ENCODE measurements at regions not wholly inside any gene's neighbourhood (a gene's known extent, or its start where the extent isn't known, plus 50 kb on each side); places are given as distances from the start of the nearest gene placed in this dataset.
A peak's percentile ranks its signal among the peaks of the same experiment; 100 is the strongest.

DNA sequence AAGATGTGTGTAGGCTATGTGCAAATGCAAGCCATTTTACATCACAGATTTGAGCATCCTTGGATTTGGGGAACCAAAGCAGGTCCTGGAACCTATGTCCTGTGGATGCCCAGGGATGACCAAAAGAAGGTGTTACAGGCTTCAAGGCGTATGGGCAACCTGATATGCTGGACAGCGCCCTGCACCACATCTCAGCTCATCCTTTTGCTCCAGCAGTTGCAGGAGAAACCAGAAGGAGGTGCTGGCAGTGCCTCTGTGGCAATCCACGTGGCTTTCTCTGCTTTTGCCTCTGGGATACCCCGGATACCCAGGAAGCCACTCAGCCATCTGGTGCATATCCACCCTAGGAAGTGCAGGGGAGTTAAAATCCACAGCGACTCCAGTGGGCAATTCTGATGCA, 110.3 kb upstream of the VSTM2B start:
- ATAC-seq (replicated peaks in 6 of 8) = no peak
- in situ Hi-C loops (cut with MboI; ENCODE audit: low pct_unique_long_range_greater_than_20kb in 2 of 9, low sequenced_read_pairs in 9 of 9, unreplicated experiment in 9 of 9) = no loop called here
- Histone ChIP-seq H3K4me3 (no peak overlapping the region), H3K4me1 (replicated peaks in 1 of 2) (peaks cover 10 to 20% of the 10 kb centered on the region in 2 donors), H3K27ac (no peak overlapping the region)
- WGBS, 10 experiments = 24 to 80% (median 48%) methylated on average over 1 to 4 of the region's 5 CpGs; no CpG with 5 or more reads in 2 of the 10 experiments

DNA sequence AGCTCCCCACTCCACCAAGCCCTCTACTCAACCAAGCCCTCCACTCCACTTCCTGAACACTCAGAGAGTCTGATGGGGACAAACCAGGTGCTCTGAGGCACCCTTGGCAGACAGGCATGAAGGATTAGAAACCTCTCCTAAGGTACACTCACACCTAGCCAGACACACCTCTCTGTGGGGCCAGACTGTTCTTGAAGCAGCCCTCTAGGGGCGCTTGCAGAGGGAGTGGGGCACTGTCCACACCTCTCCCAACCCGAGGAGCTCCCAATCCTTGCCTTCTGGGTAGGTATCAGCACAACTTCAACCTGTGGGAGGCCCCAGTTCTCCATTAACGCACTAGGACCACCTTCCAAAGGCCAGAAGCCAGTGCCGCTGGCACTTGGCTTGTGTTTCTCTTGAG, 108.7 kb upstream of the VSTM2B start:
- no peak overlapping the region for H3K4me3 ChIP-seq
- in situ Hi-C loops (cut with MboI; ENCODE audit: low pct_unique_long_range_greater_than_20kb in 2 of 9, low sequenced_read_pairs in 9 of 9, unreplicated experiment in 9 of 9) = no loop called here
- no peak for ATAC-seq (replicated peaks in 6 of 8)
- WGBS, 10 experiments = 100% methylated on average over 1 to 2 of the region's 4 CpGs; no CpG with 5 or more reads in 7 of the 10 experiments
- no peak overlapping the region for H3K27ac ChIP-seq
- H3K4me1 ChIP-seq (replicated peaks in 1 of 2) = peaks cover 20 to 22% of the 10 kb centered on the region in 2 donors

DNA sequence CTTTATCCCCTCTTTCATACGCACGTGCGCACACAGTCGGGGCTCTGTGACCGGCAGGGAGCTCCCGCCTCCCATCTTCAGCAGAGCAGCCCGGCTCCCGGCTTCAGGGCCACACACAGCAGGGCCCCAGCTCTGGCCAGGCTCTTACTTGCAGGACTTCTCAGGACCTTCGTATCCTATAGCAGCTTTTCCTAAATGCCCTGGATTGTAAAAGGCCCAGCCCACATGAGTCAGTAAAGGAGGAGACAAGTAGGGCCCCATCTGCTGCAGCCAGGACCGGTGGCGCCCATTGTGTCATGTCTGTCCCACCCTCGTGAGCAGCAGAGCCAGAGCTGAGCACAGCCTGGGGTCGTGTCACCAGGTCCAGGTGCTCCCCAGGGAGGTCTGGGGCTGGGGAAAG, 107.6 kb upstream of the VSTM2B start:
- H3K4me3 ChIP-seq = no peak overlapping the region
- ATAC-seq (replicated peaks in 6 of 8) = peak in 7 of 8 experiments; percentile 70 to 96 (median 92)
- in situ Hi-C loops (cut with MboI; ENCODE audit: low pct_unique_long_range_greater_than_20kb in 2 of 9, low sequenced_read_pairs in 9 of 9, unreplicated experiment in 9 of 9) = no loop called here
- WGBS, 10 experiments = 20 to 89% (median 56%) methylated on average over 1 to 6 of the region's 13 CpGs; no CpG with 5 or more reads in 5 of the 10 experiments
- no peak overlapping the region for H3K27ac ChIP-seq
- H3K4me1 ChIP-seq (replicated peaks in 1 of 2) = peaks cover 29 to 31% of the 10 kb centered on the region in 2 donors

DNA sequence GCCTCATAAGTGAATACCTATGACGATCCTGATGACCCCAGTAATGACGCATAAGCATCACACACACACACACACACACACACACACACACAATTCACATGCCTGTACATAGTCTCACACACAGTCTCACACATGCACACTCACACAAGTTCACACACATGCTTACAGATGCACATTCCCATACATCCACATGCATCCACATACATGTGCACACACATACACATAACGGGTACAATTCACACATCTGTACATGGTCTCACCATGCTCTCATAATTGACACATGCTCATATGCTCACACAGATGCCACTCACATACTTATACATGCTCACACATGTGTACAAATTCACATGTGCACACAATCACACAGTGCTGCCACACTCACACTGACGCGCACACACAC, 105.7 kb upstream of the VSTM2B start:
- 100% methylated on average over 2 to 3 of the region's 5 CpGs; no CpG with 5 or more reads in 7 of the 10 experiments for WGBS, 10 experiments
- no peak overlapping the region for H3K27ac ChIP-seq
- in situ Hi-C loops (cut with MboI; ENCODE audit: low pct_unique_long_range_greater_than_20kb in 2 of 9, low sequenced_read_pairs in 9 of 9, unreplicated experiment in 9 of 9) = no loop called here
- ATAC-seq (replicated peaks in 6 of 8) = no peak
- H3K4me1 ChIP-seq (replicated peaks in 1 of 2) = peaks cover 29 to 31% of the 10 kb centered on the region in 2 donors
- no peak overlapping the region for H3K4me3 ChIP-seq

DNA sequence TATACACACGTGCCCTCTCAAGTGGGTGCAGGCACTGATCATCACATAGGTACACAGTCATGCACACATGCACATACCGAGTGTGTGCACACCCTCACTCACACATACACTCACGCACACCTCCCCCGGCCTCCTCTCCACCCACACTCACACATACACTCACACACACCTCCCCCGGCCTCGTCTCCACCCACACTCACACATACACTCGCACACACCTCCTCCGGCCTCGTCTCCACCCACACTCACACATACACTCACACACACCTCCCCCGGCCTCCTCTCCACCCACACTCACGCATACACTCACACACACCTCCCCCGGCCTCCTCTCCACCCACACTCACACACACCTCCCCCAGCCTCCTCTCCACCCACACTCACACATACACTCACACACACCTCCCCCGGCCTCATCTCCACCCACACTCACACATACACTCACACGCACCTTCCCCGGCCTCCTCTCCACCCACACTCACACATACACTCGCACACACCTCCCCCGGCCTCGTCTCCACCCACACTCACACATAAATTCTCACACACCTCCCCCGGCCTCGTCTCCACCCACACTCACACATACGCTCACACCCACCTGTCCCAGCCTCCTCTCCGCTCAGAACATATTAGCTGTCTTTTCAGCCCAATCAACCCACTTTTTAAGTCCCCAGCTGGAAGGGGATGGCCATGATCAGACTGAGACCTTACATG, 105.2 kb upstream of the VSTM2B start:
- Histone ChIP-seq H3K27ac (no peak overlapping the region), H3K4me1 (replicated peaks in 1 of 2) (peaks cover 29 to 31% of the 10 kb centered on the region in 2 donors), H3K4me3 (no peak overlapping the region)
- 80 to 100% (median 80%) methylated on average over 1 to 2 of the region's 22 CpGs; no CpG with 5 or more reads in 7 of the 10 experiments for WGBS, 10 experiments
- peak in 1 of 8 experiments; percentile 5 for ATAC-seq (replicated peaks in 6 of 8)
- in situ Hi-C loops (cut with MboI; ENCODE audit: low pct_unique_long_range_greater_than_20kb in 2 of 9, low sequenced_read_pairs in 9 of 9, unreplicated experiment in 9 of 9) = no loop called here

DNA sequence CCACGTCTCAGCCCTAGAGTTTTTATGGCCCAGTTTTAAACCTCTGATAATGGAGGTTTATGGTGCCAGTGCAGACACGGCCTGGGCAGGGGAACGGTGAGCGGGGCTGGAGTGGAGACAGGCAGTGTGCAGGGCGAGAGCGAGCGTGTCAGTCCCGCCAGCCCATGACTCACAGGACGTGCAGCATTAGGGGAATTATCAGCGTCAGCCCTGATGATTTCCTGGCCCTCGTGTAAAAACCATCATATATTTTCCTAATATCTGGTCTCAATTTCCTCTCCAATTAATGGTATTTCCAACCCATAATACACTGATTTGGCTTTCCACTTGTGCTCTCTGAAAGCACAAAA, 104.6 kb upstream of the VSTM2B start:
- peak in 6 of 8 experiments; percentile 43 to 93 (median 73) for ATAC-seq (replicated peaks in 6 of 8)
- H3K27ac ChIP-seq = no peak overlapping the region
- no peak overlapping the region for H3K4me3 ChIP-seq
- H3K4me1 ChIP-seq (replicated peaks in 1 of 2) = peaks cover 29 to 31% of the 10 kb centered on the region in 2 donors
- in situ Hi-C loops (cut with MboI; ENCODE audit: low pct_unique_long_range_greater_than_20kb in 2 of 9, low sequenced_read_pairs in 9 of 9, unreplicated experiment in 9 of 9) = no loop called here
- WGBS, 10 experiments = 9 to 77% (median 57%) methylated on average over 1 to 10 of the region's 11 CpGs; no CpG with 5 or more reads in 5 of the 10 experiments

DNA sequence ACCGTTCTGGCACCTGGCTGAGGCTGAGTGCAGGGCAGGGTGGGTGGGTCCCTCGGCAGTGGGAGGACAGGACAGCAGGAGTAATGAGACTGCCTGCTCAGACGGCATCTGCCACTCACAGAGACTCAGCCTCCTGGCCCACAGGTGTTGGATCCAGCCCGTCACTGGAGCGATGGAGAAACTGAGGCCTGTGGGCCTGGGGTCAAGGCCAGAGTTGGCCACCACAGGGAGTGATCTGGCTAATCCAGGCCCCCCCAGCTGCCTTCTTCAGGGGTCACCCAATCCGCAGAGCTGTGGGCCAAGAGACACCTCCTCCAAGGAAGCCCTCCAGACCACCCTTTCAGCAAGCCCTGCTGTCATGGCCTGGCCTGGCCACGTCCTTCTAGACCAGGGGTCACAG, 103.7 kb upstream of the VSTM2B start:
- peaks cover 29 to 31% of the 10 kb centered on the region in 2 donors for H3K4me1 ChIP-seq (replicated peaks in 1 of 2)
- in situ Hi-C loops (cut with MboI; ENCODE audit: low pct_unique_long_range_greater_than_20kb in 2 of 9, low sequenced_read_pairs in 9 of 9, unreplicated experiment in 9 of 9) = no loop called here
- H3K4me3 ChIP-seq = no peak overlapping the region
- WGBS, 10 experiments = 20 to 100% (median 68%) methylated on average over 1 to 3 of the region's 7 CpGs; no CpG with 5 or more reads in 6 of the 10 experiments
- no peak for ATAC-seq (replicated peaks in 6 of 8)
- peak overlapping the region in 1 of 2 donors; percentile 39 for H3K27ac ChIP-seq

DNA sequence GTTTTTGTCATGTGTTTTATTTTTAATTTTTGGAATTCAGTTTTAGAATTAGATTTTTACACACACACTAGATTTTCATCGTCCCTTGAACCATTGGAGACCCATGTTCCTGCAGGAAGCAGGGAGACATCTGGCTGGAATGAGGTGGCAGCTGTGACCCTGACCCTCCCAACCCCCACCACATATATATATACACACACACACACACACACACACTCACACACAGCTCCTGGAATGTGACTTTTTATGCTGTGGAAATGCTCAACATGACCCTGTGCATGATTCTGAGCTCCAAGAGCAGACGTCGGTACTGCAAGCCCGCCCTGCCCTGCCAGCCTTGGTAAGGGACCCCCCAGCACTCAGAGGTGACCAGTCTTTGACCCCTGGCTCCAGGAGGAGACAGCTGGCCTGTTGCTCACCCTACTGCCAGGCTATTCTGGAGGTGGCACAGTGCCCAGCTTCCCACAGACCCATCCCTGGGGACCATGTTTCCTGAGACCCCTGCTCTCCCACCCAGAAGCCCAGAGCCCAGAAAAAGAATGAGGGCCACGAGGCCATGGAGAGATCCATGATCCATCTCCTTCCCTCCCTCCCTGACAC, 103.2 kb upstream of the VSTM2B start:
- in situ Hi-C loops (cut with MboI; ENCODE audit: low pct_unique_long_range_greater_than_20kb in 2 of 9, low sequenced_read_pairs in 9 of 9, unreplicated experiment in 9 of 9) = no loop called here
- 100% methylated on average over 1 of the region's 5 CpGs; no CpG with 5 or more reads in 8 of the 10 experiments for WGBS, 10 experiments
- Histone ChIP-seq H3K27ac (peak overlapping the region in 1 of 2 donors; percentile 29), H3K4me3 (no peak overlapping the region), H3K4me1 (replicated peaks in 1 of 2) (peaks cover 29 to 31% of the 10 kb centered on the region in 2 donors)
- no peak for ATAC-seq (replicated peaks in 6 of 8)

DNA sequence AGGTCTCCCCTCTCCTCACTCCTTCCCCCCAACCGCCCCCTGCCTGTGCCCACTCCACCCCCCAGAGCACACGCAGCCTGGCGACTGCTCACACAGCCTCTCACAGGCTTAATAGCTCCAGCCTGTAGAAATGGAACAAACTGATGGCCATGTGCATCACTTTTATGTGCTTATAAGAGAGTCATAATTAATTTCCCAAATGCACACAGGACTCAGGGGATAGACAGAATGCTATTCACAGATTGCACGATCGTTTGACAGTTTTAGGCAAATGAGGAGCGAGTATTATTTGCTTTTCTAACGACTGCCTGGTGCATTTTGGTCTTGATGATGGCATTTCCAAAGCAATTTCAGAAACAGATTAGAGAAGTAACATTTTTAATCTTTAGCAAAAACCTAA, 97.7 kb upstream of the VSTM2B start:
- in situ Hi-C loops (cut with MboI; ENCODE audit: low pct_unique_long_range_greater_than_20kb in 2 of 9, low sequenced_read_pairs in 9 of 9, unreplicated experiment in 9 of 9) = no loop called here
- peak in 1 of 8 experiments; percentile 28 for ATAC-seq (replicated peaks in 6 of 8)
- Histone ChIP-seq H3K4me1 (replicated peaks in 1 of 2) (peaks cover 0 to 13% of the 10 kb centered on the region in 2 donors), H3K27ac (no peak overlapping the region), H3K4me3 (no peak overlapping the region)
- WGBS, 10 experiments = 6 to 86% (median 72%) methylated on average over 1 to 4 of the region's 7 CpGs; no CpG with 5 or more reads in 3 of the 10 experiments

DNA sequence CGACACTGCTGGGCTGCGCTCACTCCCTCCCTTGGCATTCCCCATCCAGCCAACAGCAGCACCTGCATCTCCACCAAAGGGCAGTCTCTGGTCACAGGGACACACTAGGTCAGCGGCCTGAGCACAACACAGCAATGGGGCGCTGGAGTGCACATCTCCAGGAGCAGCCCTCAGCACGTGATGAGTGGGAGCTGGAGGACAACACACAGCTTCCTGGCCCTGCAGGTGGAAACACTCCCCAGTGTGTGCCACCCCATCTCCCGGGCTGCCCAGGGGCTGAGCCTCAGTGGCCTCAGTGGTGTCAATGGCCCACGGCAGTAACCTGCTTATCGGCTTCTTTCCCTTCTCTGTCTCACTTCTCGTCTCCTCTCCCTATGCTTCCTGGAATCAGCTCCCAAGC, 96.8 kb upstream of the VSTM2B start:
- 80 to 100% methylated on average over 1 of the region's 9 CpGs; no CpG with 5 or more reads in 8 of the 10 experiments for WGBS, 10 experiments
- Histone ChIP-seq H3K4me3 (no peak overlapping the region), H3K4me1 (replicated peaks in 1 of 2) (peaks cover 0 to 12% of the 10 kb centered on the region in 2 donors), H3K27ac (no peak overlapping the region)
- ATAC-seq (replicated peaks in 6 of 8) = no peak
- in situ Hi-C loops (cut with MboI; ENCODE audit: low pct_unique_long_range_greater_than_20kb in 2 of 9, low sequenced_read_pairs in 9 of 9, unreplicated experiment in 9 of 9) = no loop called here

DNA sequence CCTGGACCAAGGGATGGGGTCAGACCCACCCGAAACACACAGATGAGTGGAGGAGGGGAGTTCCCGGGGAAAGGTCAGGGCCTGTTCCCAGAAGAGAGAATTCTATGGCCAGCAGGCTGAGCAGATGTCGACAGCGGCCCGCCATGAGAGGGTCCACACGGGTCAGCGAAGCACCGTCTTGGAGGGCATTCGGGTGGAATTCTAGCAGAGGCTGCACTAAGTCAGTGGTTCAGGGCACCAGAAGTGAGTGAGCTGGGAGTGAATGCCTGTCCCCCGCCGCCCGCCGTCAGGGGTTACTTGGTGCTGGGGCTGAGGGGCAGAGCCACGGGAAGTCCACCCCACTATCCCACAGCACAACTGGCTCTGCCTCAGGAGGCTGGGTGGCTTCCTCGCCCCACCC, 96.2 kb upstream of the VSTM2B start:
- H3K4me3 ChIP-seq = no peak overlapping the region
- H3K4me1 ChIP-seq (replicated peaks in 1 of 2) = peaks cover 0 to 12% of the 10 kb centered on the region in 2 donors
- 47 to 100% (median 86%) methylated on average over 1 to 10 of the region's 15 CpGs; no CpG with 5 or more reads in 5 of the 10 experiments for WGBS, 10 experiments
- no peak for ATAC-seq (replicated peaks in 6 of 8)
- in situ Hi-C loops (cut with MboI; ENCODE audit: low pct_unique_long_range_greater_than_20kb in 2 of 9, low sequenced_read_pairs in 9 of 9, unreplicated experiment in 9 of 9) = no loop called here
- no peak overlapping the region for H3K27ac ChIP-seq

DNA sequence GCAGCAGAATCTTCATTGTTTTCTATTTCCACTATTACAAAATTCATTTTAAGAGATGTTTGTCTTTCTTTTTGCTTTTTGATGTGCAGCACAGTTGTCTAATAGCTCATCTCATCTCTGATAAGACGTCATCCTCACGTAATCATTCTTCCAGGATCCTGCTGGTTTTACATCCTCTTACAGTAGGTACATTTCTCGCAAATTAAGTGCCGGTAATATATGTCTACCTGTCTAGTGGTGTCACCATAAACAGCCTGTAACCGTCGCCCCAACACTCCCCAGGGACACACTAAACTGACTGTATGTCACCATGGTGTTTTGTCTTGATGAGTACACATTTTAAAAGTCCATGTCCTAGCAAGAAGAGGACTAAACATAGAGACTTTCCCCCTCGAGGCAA, 94.5 kb upstream of the VSTM2B start:
- Histone ChIP-seq H3K4me1 (replicated peaks in 1 of 2) (peaks cover 0 to 12% of the 10 kb centered on the region in 2 donors), H3K27ac (no peak overlapping the region), H3K4me3 (no peak overlapping the region)
- in situ Hi-C loops (cut with MboI; ENCODE audit: low pct_unique_long_range_greater_than_20kb in 2 of 9, low sequenced_read_pairs in 9 of 9, unreplicated experiment in 9 of 9) = no loop called here
- 20 to 70% (median 58%) methylated on average over 2 to 7 of the region's 7 CpGs; no CpG with 5 or more reads in 1 of the 10 experiments for WGBS, 10 experiments
- peak in 2 of 8 experiments; percentile 18 to 95 for ATAC-seq (replicated peaks in 6 of 8)

DNA sequence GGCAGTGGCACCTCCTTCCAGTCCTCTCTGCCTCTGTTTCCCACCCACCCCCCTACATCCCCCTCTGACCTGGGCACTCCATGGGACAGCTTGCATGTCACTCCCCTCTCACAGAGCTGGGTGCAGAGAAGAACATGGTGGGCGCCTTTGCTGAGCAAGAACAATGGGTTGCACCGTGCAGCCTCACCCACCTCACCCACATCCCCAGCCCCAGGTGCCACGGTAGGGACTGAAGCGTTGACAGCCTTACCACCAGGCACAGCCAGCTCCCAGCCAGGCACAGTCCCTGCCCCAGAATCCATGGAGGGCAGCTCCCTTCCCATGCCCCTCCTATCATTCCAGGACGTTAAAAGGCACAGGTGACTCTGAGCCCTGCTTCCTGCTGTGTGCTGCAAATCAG, 93.1 kb upstream of the VSTM2B start:
- no peak for ATAC-seq (replicated peaks in 6 of 8)
- Histone ChIP-seq H3K4me1 (replicated peaks in 1 of 2) (peaks cover 0 to 12% of the 10 kb centered on the region in 2 donors), H3K27ac (no peak overlapping the region), H3K4me3 (no peak overlapping the region)
- 0 to 92% (median 30%) methylated on average over 1 to 2 of the region's 5 CpGs; no CpG with 5 or more reads in 6 of the 10 experiments for WGBS, 10 experiments
- in situ Hi-C loops (cut with MboI; ENCODE audit: low pct_unique_long_range_greater_than_20kb in 2 of 9, low sequenced_read_pairs in 9 of 9, unreplicated experiment in 9 of 9) = no loop called here

Measured in motor neuron (in vitro differentiated cells).